Brain microvascular endothelial cell (primary cell): ENCODE measurements at regions not wholly inside any gene's neighbourhood (a gene's known extent, or its start where the extent isn't known, plus 50 kb on each side); places are given as distances from the start of the nearest gene placed in this dataset.

ENCODE experiments used
- DNase-seq: peaks from one replicate; pipeline ENCODE4 v3.0.0-alpha.2; 2020
- H3K27ac ChIP-seq: fragments of 250-450 bp; sonication (Bioruptor Pico); 2 replicates; pipeline ENCODE4 v1.5.1; 2020; ENCODE audit warnings: mild to moderate bottlenecking, moderate library complexity
- H3K27me3 ChIP-seq: fragments of 250-450 bp; sonication (Bioruptor Pico); replicated peaks from 2 replicates; pipeline ENCODE4 v1.5.1; 2020; ENCODE audit warnings: mild to moderate bottlenecking
- H3K36me3 ChIP-seq: fragments of 250-450 bp; sonication (Bioruptor Pico); replicated peaks from 2 replicates; pipeline ENCODE4 v1.5.1; 2020; ENCODE audit warnings: mild to moderate bottlenecking
- H3K4me3 ChIP-seq: 2 replicates; pipeline ENCODE4 v1.5.1; 2011; ENCODE audit warnings: low read depth, mild to moderate bottlenecking, control low read depth, low read length, moderate library complexity
- CTCF ChIP-seq: IDR thresholded peaks from 2 replicates; pipeline ENCODE4 v1.5.1; 2011; ENCODE audit warnings: low read depth, mild to moderate bottlenecking, moderate library complexity, low read length, control low read depth, inconsistent platforms; ENCODE audit errors: missing control alignments
- in situ Hi-C: cut with HindIII; loops from 2 replicates; pipeline ENCODE4 v1.10.0; 2017; ENCODE audit warnings: low sequenced_read_pairs, low pct_ligation_motif_present

GRCh38 chr17:77315010-77315409, 174.2 kb downstream of the SEC14L1 start:
- Histone ChIP-seq H3K27me3 (no peaks in the 10 kb centered on the region), H3K27ac (no peak overlapping the region), H3K36me3 (no peaks in the 10 kb centered on the region), H3K4me3 (no peak overlapping the region)
- DNase-seq: no peak
- in situ Hi-C loops: no loop called here
- no peak for TF ChIP-seq CTCF

- H3K36me3 ChIP-seq: no peaks in the 10 kb centered on the region
- peak overlapping the region; percentile 27 for H3K27ac ChIP-seq
- no peaks in the 10 kb centered on the region for H3K27me3 ChIP-seq
- DNase-seq: no peak
- in situ Hi-C loops: no loop called here
- no peak for TF ChIP-seq CTCF
- no peak overlapping the region for H3K4me3 ChIP-seq
These were observed 174.9 kb downstream of the SEC14L1 start for GRCh38 chr17:77315551-77316190.

GRCh38 chr17:77316191-77316641, 175.4 kb downstream of the SEC14L1 start:
- in situ Hi-C loops: no loop called here
- TF ChIP-seq CTCF: no peak
- H3K36me3 ChIP-seq: no peaks in the 10 kb centered on the region
- peak overlapping the region; percentile 27 for H3K27ac ChIP-seq
- H3K4me3 ChIP-seq: no peak overlapping the region
- no peaks in the 10 kb centered on the region for H3K27me3 ChIP-seq
- peak; percentile 60 for DNase-seq

GRCh38 chr17:77316651-77317050, 175.9 kb downstream of the SEC14L1 start:
- in situ Hi-C loops: no loop called here
- no peaks in the 10 kb centered on the region for H3K27me3 ChIP-seq
- DNase-seq: no peak

GRCh38 chr17:77317091-77317750, 176.5 kb downstream of the SEC14L1 start:
- Histone ChIP-seq H3K36me3 (peaks cover 4% of the 10 kb centered on the region), H3K4me3 (no peak overlapping the region), H3K27me3 (no peaks in the 10 kb centered on the region), H3K27ac (no peak overlapping the region)
- no peak for TF ChIP-seq CTCF
- in situ Hi-C loops: no loop called here
- no peak for DNase-seq

More at GRCh38 chr17:77316651-77317050, 175.9 kb downstream of the SEC14L1 start:
- no peak for TF ChIP-seq CTCF
- Histone ChIP-seq H3K27ac (peak overlapping the region; percentile 27), H3K4me3 (no peak overlapping the region), H3K36me3 (peaks cover 2% of the 10 kb centered on the region)
